Stimulated activated CD8-positive, alpha-beta memory T cell treated with anti-CD3 and anti-CD28 coated beads, Interleukin-4, amount 100 ng/mL, for 48 hours (primary cell): ENCODE measurements at regions not wholly inside any gene's neighbourhood (a gene's known extent, or its start where the extent isn't known, plus 50 kb on each side); places are given as distances from the start of the nearest gene placed in this dataset.

ENCODE experiments used
- DNase-seq: peaks from one replicate; pipeline ENCODE4 v3.0.0-alpha.2; 2020

DNA sequence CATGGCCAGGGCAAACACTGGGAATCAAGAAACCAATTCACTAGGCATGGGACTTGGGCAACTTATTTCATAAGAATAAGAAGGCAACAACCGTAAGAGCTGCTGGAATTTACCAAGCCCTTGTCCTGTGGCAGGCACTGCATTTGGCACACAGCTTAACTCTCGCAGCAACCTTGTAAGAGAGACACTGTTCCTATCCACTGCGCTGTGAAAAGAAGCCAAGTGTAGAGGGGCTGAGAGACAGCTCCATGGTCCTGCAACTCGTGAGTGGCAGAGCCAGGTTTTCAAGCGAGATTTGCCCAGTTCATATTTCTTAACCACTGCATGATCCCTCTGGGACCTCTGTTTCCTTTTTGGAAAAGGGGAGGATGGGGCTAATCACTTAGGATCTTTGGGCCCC, 129.3 kb upstream of the STC2 start:
- no peak for DNase-seq

DNA sequence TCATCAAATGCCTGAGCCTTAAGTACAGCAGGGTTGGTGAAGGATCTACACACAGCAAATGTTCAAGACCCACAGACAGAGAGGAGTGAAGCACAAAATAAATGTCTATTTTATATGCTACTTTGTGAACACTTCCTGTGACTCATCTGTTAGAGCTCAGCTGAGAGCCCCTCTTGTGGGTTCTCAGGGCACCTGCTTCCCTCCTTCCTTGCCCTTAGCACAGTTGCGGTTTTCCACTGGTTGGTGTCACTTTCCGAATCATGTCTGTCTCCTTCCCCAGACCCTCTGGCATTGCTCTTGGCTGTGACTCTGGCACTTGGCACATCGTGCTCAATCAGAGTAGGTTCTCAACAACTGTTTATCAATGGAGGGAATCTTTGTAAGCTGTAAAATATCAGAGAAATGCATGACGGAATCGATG, 128.5 kb upstream of the STC2 start:
- no peak for DNase-seq

DNA sequence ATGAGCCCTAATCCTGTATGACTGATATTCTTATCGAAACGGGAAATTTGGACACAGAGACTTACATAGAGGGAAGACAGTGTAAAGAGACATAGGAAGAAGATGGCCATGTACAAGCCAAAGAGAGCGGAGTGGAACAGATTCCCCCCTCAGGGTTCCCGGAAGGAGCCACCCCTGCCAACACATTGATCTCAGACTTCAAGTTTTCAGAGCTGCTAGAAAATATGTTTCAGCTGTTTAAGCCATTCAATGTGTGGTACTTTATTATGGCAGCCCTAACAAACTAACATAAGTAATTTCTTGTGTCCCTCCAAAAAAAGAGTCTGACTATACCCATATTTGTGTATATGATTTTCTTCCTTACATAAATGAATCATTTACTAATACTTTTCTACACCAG, 128.0 kb upstream of the STC2 start:
- DNase-seq: no peak

DNA sequence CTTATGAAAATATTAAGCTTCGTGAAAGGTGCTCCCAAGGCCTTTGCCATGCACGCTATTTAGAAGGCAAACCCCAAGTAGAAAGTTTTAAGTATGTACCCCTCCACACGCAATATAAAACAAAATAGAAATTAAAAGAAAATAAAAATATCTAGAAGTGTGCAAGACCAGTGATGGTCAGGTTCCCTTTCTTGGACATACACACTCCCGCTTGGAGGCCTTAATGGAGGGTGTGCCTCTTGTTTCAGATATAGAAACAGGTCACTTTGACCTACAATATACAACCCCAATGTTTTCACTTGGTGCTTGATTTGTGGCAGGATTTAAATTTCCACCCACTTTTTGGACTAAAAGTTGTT, 127.4 kb upstream of the STC2 start:
- no peak for DNase-seq

DNA sequence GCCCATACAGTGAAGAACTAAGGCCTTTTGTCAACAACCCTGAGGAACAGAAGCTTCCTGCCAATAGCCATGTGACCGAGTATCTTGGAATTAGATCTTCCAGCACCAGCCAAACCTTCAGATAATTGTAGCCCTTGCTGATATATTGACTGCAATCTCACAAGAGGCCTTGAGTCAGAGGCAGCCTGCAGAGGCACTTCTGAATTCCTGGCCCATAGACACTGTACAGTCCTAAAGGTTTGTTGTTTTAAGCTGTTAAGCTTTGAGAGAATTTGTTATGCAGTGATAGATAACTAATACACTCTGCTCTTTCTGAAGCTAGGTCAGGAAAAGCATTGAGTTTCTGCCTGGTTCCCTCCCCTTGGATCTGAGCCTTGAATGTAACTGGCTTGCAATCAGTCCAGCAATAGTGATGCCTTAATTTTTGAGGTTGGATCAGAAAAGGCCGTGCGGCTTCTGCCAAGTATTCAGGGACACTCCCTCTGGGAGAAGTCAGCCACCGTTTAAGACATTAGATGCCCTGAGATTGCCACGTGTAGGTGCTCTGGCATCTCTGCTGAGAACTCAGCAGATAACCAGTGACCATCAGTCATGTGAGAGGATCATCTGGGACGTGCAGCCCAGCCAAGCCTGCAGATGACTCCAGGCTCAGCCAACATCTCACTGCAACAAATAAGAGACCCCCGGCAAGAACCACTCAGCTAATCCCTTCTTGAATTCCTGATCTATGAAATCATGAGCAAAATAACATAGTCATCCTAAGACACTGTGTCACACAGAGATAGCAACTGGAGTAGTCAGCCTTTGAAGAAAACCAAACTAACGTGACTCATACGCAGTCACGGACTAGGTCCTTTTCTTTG, 126.8 kb upstream of the STC2 start:
- DNase-seq: no peak

DNA sequence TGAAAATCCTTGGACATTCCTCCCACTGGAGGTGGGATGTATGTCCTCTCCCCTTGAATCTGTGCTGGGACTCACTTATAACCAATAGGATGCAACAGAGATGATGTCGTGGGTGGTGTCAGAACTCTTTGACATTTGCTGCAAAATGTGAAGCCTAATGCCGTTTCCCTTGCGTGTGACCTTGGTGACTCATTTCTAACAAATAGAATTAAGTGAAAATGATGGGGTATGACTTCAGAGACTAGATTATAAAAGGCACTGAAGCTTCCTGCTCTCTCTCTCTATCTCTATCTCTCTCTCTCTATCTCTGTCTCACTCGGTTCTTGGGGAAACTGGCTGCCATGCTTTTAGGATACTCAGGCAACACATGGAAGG, 126.1 kb upstream of the STC2 start:
- DNase-seq: no peak

DNA sequence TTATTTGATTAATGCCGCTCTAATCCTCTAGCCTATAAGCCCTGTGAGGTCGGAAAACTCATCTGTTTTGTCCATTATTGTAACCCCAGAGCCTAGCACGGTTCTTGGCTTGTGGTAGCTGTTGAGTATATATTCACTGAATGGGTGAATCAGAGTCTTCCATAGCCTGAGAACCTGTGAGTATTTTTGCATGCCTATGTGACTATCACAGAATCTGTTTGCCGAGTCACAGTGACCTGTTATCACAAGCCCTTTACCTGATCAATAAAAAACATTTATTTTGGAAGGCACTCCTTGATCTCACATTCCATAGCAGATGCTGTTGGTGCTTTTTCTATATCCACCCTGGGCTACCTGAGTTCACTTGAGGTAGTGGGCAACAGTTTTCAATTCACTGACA, 125.0 kb upstream of the STC2 start:
- no peak for DNase-seq

DNA sequence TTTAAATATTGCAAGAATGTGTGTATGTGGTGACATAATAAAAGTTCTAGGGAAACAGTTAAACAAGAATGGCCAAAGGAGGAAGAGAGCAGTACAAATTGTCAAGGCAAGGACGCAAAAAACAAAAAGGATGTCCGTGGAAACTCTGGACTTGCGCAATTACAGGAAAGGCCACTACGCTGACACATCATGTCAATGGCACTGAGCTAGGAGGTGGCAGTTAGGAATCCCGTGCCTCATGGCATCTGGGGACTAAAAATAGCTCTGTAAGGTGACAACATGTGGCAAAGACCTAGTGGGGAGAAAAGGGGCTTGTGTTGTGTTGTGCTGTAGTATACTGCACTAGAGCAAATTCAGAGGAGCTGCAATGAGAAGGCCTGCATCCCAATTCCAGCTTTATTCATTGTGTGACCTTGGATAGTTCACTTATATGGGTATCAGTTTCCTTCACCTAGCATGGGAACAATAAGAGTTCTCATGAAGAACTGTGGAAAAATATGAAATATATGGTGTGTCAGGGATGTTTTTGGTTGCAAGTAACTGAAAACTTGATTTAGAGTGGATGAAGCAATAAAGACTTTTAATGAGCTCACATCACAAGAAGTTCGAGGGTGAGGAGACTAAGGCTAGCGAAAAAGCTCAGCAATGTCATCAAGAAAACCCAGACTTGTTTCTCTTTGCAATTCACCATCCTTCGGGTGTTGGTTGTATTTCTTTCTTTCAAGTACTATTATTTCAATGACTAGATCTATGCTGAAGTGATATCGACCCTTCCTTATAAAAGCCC, 124.1 kb upstream of the STC2 start:
- no peak for DNase-seq

DNA sequence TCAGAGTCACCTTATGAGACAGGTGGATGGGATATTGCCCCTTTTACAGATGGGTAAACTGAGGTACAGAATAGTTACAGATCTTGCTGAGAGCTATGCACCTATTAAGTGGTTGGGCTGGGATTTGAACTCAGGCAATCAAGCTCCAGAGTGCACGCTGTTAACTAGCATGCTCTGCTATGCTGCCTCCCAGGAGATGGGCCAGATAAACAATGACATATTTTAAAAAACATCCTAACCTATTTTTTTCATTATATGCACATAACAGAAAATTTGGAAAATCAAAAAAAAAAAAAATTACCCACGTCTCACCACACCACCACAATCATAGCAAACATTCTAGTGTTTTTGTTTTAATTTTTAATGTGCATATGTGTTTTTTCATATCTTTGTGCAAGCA, 123.4 kb upstream of the STC2 start:
- DNase-seq: no peak

DNA sequence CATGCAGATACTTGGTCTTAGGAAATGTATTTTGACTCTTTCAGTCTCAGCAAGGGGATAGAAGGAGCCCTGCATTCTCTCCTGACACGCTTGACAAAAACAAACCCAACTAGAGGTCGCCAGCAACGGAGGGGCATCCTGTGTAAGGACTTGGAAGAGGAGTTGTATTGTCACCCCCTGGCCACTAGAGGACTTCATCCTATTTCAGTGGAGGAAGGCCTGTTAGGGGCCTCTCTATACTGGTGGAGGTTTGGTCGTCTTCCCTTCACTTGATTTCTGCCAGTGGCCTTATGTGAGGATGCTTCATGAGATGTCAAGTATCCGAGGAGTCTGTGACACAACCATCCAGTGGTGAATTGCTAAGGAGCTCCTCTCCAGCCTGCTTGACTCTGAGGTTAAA, 122.8 kb upstream of the STC2 start:
- DNase-seq: peak; percentile 23

DNA sequence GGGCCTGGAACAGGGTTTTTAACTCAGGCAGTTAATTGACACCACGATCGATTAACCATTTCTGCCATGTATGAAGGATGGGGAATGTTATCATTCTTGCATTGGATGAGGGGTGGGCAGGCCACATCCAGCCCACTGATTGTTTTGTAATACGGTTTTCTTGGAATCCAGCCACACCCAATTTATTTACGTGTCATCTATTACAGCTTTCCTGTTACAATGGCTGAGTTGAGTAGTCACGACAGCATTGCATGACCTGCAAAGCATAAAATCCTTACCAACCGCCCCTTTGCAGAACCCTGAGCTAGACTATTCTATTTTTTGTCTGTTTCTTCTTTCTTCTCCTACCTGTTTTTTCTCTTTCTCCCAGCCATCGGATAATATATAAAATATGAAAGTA, 122.0 kb upstream of the STC2 start:
- no peak for DNase-seq

DNA sequence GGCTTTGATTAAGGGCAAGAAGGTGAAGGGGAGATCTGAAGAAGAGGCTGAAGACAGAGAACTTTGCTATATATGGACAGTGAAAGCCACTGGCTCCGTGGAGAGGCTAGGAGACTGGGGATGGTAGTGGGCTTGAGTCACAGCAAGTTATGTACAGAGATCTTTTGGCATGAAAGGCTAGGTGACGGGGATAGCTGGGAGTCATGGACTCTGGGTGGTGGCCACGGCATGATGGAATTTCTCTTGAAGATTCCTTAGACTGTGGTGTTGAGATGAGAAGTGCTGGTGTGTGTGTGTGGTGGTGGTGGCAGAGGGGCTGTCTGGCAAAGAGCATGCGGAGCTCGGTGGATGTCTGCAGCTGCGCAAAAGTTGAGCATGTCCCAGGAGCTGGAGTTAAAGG, 120.6 kb upstream of the STC2 start:
- DNase-seq: no peak

DNA sequence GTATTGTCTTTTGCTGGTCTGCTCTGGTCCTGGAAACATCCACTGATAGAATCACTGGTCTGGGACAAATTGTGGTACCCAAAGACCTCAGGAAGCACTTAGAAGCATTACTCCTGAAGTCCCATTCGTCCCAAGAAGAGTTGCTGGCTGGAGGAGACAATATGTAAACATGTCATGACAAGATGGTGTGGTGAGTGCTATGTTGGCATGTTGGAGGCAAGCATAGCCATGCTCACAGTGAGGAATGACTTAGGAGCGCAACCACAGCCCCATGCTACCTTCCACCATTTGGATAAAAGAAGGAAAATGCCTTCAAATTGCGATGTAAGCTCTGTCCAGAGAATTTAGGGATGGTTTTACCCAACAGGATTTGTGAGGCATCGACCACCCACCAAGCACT, 115.8 kb upstream of the STC2 start:
- DNase-seq: no peak

DNA sequence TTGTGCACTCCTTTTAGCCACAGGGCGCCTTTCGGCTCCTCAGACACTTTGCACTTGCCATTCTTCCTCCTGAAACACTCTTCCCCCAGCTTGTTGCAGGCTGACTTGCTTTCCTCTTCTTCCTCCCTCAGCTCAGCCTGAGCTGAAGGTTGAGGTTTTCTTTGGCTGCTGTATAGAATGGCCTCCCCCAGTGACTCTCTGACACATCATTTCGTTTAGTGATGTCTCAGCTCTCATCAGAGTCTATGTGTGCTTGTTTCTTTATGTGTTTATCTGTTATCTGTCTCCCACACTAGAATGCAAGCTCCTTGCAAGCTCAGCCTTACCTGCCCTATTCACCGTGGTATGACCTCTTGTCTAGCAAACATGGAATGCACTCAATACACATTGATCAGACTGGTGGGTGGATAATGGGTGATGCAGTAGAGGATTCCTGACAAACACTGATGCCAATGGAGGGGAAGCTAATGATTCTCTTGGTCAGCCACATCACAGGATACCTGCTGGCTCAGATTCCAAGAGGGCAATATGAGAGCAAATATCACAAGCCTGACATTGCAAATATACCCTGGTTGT, 112.9 kb upstream of the STC2 start:
- no peak for DNase-seq

DNA sequence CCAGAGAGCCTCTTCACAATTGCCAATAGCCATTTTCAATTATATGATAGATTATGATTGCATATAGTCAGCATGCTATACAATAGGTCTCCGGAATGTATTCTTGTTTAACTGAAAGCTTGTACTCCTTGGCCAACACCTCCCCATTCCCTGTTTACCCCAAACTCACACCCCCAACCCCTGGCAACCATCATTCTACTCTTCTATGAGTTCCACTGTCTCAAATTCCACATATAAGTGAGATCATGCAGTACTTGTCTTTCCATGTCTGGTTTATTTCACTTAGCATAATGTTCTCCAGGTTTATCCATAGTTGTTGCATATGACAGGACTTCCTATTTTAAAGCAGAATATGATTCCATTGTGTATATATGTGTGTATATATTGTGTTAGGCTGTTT, 110.7 kb upstream of the STC2 start:
- no peak for DNase-seq

DNA sequence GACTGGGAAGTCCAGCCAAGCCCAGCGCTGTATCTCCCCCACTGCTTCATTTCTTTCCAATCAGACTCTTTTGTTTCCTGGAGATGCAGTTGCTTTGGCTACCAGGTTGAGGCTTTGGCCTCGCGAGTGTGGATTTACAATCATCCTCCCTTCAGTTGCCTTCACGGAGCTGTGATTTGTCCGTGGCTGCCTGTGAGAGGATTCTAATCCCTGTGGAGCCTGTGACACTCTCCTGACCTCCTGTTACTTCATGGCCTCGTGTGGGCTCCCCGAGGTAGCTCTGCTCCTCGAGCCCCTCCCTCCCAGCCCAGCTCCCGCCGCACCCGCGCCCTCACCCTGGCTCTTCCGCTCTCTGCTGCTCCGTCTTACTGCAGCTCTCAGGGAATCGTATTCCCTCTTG, 107.2 kb upstream of the STC2 start:
- DNase-seq: no peak

DNA sequence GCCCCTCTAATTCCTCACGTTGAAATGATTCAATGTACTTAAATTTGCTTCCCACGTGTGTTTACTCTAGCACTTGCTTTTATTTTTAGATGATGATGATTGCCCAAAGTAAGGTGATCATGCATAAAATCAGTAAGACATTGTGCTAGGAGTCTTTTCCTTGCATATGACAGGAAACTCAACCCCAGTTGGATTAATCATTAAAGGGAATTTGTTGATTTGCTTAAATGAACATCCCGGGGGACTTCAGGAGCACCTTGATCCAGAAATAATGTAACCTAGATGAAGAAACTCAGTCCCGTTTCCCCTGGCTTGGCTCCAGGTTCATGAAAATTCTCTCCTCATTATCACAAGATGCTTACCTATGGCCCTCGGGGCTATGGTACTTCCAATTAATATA, 106.1 kb upstream of the STC2 start:
- no peak for DNase-seq

DNA sequence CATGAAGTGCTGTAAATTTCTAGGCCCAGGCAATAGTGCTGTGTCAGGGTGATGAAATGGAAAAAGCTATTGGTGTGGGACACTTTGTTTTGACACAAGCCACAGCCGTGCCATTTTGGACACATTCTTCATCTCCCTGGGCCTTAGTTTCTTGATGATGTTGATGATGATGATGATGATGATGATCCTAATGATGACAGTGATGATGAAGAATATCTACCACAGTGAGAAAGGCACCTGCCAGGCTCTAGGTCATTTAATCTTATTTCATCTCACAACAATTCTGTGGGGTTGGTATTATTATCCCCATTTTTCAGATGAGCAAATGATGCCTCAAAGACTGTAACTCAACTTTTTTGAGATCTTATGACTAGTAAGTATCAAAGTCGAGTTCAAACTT, 102.2 kb upstream of the STC2 start:
- DNase-seq: no peak

DNA sequence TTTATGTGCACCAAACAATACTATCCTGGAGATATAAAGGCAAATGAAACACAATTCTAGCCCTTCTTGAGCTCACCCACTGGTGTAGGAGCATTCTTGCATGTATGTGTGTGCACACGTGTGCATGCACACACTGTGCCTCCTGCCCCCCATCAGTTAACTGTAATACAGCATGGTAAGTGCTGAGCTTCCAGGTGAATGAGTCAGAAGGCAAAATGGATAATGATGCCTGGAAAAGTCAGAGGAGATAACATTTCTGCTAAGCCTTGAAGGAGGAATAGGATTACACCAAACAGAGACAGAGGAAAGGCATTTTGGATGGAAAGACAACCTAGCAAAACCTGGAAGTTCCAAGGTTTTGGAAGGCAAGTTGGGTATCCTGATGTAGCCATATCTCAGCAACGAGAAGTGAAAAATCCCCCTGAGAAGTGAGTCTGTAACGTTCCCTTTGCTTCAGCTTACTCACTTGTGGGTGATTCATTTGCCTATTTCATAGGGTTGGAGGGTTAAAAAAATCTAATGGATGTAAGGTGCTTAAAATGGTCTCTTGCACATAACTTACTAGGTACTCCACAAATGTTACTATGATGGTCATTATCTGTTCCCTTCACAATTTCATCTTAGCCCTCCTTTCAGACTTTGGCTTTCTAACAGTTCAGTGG, 101.4 kb upstream of the STC2 start:
- no peak for DNase-seq

DNA sequence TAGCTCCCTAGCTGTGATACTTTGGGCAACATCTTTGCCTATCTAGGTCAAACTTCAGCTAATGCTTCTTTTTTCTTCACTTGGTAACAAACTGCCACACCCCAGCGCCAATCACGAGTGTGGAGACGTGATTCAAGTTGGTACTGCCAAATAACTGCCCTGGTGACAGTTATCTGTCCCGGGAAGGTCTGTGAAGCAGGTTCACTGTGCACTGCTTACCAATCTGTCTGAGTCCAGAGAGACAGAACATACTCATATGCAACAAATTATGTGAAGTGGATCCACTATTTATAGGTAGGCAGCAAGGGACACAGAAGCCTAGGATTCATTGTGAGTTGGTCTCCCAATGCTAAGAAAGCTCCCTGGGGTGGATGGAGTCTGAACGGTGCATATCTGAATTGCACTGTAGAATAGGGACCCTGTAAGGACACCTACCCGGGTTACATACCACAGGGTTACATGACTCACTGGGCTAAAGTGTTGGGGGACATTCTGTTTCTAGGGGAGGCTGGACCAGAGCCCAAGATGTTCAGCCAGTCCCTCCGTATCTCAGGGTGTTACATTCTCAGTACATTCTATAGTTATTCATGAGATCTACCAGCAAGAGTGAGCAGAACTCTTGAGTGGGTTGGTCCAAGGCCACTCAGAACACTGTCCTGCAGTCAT, 95.4 kb upstream of the STC2 start:
- no peak for DNase-seq

DNA sequence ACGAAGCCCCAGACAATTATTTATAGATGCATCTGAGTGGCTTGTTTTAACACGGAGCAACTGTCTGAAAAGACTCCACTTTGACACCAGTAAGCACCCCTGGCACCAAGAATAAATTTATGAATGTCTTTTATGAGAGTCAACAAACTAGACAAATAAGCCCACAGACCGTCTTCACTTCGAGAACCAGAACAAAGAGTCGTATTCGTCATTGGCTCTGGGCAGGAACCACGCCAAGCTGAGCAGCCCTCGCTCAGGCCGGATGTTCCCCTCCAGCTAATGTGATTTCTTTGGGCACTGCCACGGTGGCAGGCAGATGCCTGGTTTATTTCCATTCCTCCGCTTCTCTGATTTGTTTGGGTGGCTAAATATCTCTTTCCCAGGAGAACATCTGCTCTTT, 91.9 kb upstream of the STC2 start:
- no peak for DNase-seq

DNA sequence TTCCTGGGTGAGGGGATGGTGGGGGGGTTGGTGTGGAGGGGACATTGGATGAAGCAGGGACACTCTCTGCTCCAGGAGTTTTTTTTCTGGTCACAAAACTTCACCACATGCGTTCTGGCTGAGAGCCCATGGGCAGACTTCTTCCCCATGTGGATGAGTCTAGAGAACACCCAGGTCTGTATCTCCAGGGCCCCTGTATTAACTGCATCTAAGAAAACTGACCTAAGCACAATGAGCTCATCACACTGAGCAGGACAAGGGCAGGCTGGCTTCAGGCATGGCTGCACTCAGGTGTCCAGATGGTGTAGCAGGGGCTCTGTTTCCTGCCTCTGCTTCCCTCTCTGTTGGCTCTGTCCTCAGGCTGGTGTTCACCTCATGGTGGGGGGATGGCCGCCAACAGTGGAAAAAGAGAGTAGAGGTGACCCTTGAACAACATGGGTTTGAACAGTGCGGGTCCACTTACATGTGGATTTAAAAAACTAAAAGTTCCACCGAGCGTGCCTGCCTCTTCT, 85.3 kb upstream of the STC2 start:
- no peak for DNase-seq

DNA sequence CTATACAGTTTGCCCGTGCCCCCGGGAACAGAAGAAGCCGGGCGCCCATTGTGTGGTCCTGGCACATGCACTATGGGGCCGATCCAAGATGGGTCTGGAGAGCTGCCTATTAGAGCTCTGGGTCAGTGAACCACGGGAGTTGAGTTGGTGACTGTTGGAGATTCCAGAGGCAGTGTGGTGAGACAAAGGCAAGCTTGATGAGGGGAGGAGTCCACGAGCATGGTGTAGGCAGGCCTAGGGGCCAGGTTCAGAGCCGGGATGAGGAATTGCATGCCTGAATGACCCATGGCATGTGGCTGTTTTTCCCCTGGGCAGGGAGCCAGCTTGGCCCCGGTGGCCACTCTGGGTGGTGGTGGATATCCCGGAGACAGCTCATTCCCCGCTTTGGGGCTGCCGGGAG, 84.4 kb upstream of the STC2 start:
- DNase-seq: no peak
